Fibroblast of skin of scalp (primary cell): ENCODE measurements at regions not wholly inside any gene's neighbourhood (a gene's known extent, or its start where the extent isn't known, plus 50 kb on each side); places are given as distances from the start of the nearest gene placed in this dataset.
"Not testable (repeated sequence)": the region's sequence is repeated elsewhere in the genome, so short reads cannot be mapped to it uniquely, and the experiment has no call there.

Experiments used
- DNase-seq: peaks from one replicate; pipeline ENCODE4 v3.0.0-alpha.2; 2013

- DNase-seq: peak; percentile 85
Measured at GRCh38 chr6:134551245-134551960, 233.5 kb upstream of the SGK1 start.

- DNase-seq: peak; percentile 67
Measured at GRCh38 chr6:134550604-134551003, 232.7 kb upstream of the SGK1 start.

GRCh38 chr6:134549854-134550253 is 231.9 kb upstream of the SGK1 start:
- peak; percentile 6 for DNase-seq

- no peak for DNase-seq
Measured at GRCh38 chr6:134546962-134547645, 229.2 kb upstream of the SGK1 start.

- DNase-seq: no peak
Measured at GRCh38 chr6:134544737-134545136, 226.8 kb upstream of the SGK1 start.

GRCh38 chr6:134543128-134543527 is 225.2 kb upstream of the SGK1 start:
- no peak for DNase-seq

GRCh38 chr6:134541001-134541400 is 223.1 kb upstream of the SGK1 start:
- no peak for DNase-seq

GRCh38 chr6:134539865-134540323 is 222.0 kb upstream of the SGK1 start:
- DNase-seq: no peak

GRCh38 chr6:134537765-134538164 is 219.9 kb upstream of the SGK1 start:
- not testable (repeated sequence) for DNase-seq

GRCh38 chr6:134537146-134537555 is 219.2 kb upstream of the SGK1 start:
- DNase-seq: peak; percentile 96

GRCh38 chr6:134535831-134536230 is 217.9 kb upstream of the SGK1 start:
- peak; percentile 52 for DNase-seq

- DNase-seq: peak; percentile 31
Measured at GRCh38 chr6:134534708-134535149, 216.8 kb upstream of the SGK1 start.

GRCh38 chr6:134533991-134534390 is 216.1 kb upstream of the SGK1 start:
- no peak for DNase-seq

- DNase-seq: no peak
Measured at GRCh38 chr6:134532694-134533624, 215.0 kb upstream of the SGK1 start.

- no peak for DNase-seq
Measured at GRCh38 chr6:134531611-134532010, 213.7 kb upstream of the SGK1 start.

GRCh38 chr6:134531188-134531551 is 213.3 kb upstream of the SGK1 start:
- DNase-seq: no peak

- DNase-seq: peak; percentile 81
Measured at GRCh38 chr6:134529921-134530320, 212.0 kb upstream of the SGK1 start.

- DNase-seq: no peak
Measured at GRCh38 chr6:134529305-134529704, 211.4 kb upstream of the SGK1 start.

- no peak for DNase-seq
Measured at GRCh38 chr6:134527108-134527787, 209.3 kb upstream of the SGK1 start.

GRCh38 chr6:134525190-134525868 is 207.4 kb upstream of the SGK1 start:
- no peak for DNase-seq

GRCh38 chr6:134523903-134524650 is 206.2 kb upstream of the SGK1 start:
- no peak for DNase-seq
